NCI-H2196 (cell line): ENCODE measurements at regions not wholly inside any gene's neighbourhood (a gene's known extent, or its start where the extent isn't known, plus 50 kb on each side); places are given as distances from the start of the nearest gene placed in this dataset.
"Not testable (repeated sequence)": the region's sequence is repeated elsewhere in the genome, so short reads cannot be mapped to it uniquely, and the experiment has no call there.

Experiments
- DNase-seq: peaks from one replicate; lab custom pipeline; 2025; ENCODE audit not compliant: unreplicated experiment; lab: John Stamatoyannopoulos, UW

- DNase-seq: no peak
Measured at GRCh38 chr6:74439123-74439811, 743.3 kb downstream of the CD109 start.

GRCh38 chr6:74438395-74438794 lies 742.4 kb downstream of the CD109 start:
- not testable (repeated sequence) for DNase-seq

GRCh38 chr6:74434171-74434570 lies 738.2 kb downstream of the CD109 start:
- DNase-seq: no peak

DNA sequence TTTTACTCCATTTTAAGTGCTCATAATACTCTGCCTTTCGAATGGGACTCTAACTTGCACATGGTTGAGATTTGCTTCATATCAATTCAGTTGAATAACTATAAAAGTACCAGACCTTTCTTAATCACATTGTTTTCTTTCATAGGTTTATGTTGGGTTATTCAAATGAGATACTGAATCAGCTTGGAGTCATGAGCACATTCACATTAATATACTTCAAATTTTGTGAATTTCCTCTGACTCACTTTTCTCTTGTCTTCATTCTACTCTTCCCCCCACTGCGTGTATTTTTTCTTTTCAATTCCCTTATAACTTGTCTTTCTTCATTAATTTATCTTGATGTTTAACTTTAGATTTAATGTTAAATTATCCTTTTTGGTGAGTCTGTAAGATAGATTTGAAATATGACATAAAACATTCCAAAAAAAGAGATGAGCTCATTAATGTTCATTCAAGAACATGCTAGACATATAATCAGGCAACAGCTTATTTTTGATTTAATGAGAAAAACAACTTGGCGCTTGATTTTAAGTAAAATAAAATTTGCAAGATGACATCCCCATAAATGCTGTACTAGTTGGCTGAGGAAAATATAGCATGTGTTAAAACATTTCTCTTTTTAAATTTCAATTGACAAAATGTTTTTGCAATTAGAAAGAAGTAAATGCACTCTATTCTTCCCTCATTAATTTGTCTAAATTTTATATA lies 736.0 kb downstream of the CD109 start:
- DNase-seq: no peak

DNA sequence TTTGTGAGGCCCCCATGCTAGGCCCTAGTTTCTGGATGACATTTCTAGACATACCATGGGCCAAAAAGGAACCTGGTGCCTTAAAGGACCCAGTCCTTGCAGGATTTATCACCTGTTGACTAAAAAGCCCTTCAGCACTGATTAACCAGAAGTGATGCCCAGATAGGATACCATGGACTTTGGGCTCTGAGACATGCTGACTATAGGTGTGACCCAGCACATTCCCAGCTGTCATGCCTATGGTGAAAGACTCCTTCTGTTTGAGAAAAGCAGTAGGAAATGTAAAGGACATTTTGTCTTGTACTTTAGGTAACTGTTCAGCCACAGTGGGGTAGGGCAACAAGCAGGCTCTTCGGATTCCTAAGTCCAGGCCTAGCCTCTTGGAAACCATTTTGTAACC lies 724.2 kb downstream of the CD109 start:
- DNase-seq: no peak

- DNase-seq: no peak
Measured at GRCh38 chr6:74415056-74415455, 719.1 kb downstream of the CD109 start.

GRCh38 chr6:74410630-74411029 lies 714.6 kb downstream of the CD109 start:
- DNase-seq: no peak

DNA sequence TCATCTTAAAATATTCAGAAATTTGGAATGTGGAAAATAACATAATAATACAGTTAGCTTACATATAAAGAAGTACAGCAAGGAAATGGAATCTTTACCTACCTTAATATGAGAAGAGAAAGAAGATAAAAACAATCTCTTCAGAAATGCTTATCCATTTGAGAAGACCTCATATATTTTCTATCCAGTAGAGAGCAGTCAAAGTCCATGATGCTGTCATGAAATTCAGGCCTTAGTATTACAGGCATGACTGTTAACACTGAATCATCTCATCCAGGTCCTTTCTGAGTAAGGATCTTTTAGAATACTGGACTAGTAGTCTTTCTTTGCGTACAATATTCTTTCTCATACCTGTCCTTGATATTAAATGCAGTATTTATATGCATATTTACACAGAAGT lies 713.4 kb downstream of the CD109 start:
- DNase-seq: no peak

DNA sequence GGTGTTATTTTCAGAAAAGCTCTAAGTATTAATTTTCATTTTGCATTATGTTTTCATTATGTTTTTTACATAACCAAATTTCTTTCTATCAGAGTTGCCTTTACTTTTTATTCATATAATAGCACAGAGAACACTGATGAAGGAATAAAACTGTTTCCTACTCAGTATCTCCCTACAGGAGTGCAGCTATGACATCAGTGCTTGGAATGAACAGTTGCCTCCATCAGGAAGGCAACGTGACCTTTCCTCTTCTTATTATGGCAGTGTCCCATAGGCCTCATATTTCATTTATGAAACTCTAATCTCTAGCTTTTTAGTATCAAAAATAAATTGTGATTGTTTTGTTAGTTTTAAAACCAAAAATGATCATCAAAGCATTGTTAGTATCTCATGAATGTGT lies 712.8 kb downstream of the CD109 start:
- DNase-seq: no peak

- no peak for DNase-seq
Measured at GRCh38 chr6:74404366-74404765, 708.4 kb downstream of the CD109 start.

DNA sequence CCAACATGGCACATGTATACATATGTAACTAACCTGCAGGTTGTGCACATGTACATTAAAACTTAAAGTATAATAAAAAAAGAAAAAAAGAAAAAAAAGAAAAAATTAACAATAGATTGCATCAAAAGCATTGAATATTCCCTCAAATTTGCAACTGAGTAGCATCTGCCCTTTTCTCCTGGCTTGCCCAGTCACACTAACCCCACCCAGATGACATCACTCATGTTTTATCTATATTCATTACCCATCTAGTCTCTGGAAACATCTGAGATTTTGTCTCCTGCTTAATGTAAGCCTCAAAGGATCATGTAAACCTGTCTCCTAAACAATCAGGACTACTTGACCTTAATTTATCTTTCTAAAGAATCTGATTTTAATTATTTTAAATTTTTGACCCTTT lies 706.8 kb downstream of the CD109 start:
- no peak for DNase-seq

GRCh38 chr6:74378437-74378836 lies 682.4 kb downstream of the CD109 start:
- not testable (repeated sequence) for DNase-seq

DNA sequence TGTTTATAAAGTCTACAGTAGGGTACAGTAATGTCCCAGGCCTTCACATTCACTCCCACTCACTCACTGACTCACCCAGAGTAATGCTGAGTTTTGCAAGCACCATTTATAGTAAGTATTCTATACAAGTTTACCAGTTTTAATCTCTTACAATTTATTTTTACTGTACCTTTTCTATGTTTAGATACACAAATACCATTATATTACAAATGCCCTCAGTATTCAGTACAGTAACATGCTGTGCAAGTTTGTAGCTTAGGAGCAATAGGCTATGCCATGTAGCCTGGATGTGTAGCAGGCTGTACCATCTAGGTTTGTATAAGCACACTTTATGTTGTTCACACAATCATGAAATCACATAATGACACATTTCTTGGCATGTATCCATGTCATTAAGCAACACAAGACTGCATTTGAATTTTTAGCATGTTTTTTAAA lies 673.6 kb downstream of the CD109 start:
- DNase-seq: no peak

- DNase-seq: no peak
Measured at GRCh38 chr6:74368746-74369145, 672.7 kb downstream of the CD109 start.

- DNase-seq: no peak
Measured at GRCh38 chr6:74366634-74367033, 670.6 kb downstream of the CD109 start.

DNA sequence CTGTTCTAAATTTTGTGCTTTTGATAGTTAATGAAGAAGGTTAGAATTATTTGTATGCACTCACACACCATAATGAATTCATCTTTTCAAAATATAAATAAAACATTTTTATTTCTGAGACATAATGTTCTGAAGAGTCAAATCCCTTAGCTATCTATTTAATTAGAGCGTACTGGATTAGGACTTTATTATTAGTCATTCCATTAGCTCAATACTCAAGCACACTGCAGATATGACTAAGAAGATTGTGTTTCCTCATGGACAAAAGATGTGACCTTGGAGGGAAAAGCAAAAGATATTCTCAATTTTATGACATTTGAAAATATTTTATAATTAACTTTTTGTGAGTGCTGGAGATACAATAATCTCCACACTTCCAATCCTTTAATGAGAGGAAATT lies 666.4 kb downstream of the CD109 start:
- no peak for DNase-seq

- DNase-seq: no peak
Measured at GRCh38 chr6:74357321-74357720, 661.3 kb downstream of the CD109 start.

DNA sequence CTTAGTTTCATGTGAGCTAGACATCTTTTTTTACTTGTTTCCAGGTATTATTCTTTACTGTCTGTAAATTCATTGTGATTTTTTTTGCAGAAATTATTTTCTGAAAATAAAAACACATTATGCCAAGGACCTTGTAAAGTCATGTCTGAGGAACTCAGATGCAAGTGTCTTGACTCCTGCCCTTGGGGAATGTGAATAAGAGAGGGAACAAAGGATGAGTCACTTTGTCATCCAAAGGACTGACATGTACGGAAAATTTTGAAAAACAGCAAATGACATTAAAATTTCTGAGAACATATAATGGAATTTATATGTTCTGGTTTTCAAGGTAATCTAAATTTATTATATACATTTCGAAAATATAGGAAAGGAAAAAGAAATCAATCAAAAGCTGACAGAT lies 660.4 kb downstream of the CD109 start:
- DNase-seq: no peak

DNA sequence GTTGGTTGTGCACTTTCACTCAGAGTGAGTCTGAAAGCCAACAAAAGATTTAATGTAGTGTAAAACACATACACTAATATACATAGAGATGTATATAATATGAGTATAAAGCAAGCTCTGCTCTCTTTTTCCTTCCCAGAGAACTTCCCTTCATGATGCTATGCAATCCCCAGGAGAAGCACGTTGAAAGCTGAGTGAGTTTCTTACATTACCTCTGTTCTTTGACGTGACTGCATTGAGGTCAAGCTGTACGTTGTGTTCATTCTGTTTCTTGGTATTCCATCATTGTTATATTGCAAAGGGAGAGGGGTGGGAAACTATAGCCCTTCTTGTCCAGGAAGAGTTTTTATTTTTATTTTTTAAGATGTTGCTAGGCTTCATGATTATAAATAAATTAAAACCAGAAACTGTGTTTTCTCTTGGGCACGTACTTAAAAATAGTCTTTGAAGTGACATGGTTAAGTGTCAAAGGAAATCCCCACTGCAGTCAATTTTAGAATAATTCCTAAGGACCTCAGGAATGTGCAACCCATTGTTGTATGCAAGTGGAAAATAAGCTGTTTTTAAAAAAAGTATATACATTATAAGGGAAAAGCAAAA lies 651.0 kb downstream of the CD109 start:
- no peak for DNase-seq

GRCh38 chr6:74343804-74344203 lies 647.8 kb downstream of the CD109 start:
- DNase-seq: no peak

GRCh38 chr6:74343321-74343720 lies 647.3 kb downstream of the CD109 start:
- not testable (repeated sequence) for DNase-seq

GRCh38 chr6:74334722-74335121 lies 638.7 kb downstream of the CD109 start:
- DNase-seq: no peak
